CD4-positive, alpha-beta T cell treated with Interleukin-15 for 1 hour (primary cell): ENCODE measurements at regions not wholly inside any gene's neighbourhood (a gene's known extent, or its start where the extent isn't known, plus 50 kb on each side); places are given as distances from the start of the nearest gene placed in this dataset.
"Not testable (repeated sequence)": the region's sequence is repeated elsewhere in the genome, so short reads cannot be mapped to it uniquely, and the experiment has no call there.

Experiments
- DNase-seq: peaks from one replicate; pipeline ENCODE4 v3.0.0-alpha.2; 2020

- DNase-seq = no peak
Observed at GRCh38 chr21:18970941-18971340, 567.4 kb upstream of the TMPRSS15 start.

DNA sequence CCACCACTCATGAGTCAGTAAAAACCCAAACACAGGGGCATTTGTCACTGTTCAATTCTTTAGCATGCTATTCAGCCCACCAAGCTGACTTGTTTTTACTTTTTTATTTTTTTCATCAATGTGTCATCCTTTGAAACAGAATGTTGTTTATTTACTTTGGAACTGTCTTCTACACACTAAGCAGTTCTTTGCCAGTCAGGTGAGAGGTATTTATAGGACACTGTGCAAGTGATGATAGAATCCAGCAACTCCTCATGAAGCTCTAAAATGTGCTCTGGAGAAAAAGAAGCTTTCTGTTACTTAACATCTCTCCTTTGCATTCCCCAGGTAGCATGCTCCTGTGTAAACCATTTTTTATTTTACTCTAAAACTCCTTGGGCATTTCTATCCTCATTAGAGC is 582.0 kb upstream of the TMPRSS15 start:
- no peak for DNase-seq

- DNase-seq = no peak
Observed at GRCh38 chr21:18986197-18986596, 582.6 kb upstream of the TMPRSS15 start.

GRCh38 chr21:18987520-18988026 is 584.0 kb upstream of the TMPRSS15 start:
- DNase-seq = no peak

GRCh38 chr21:18989953-18990495 is 586.4 kb upstream of the TMPRSS15 start:
- no peak for DNase-seq

DNA sequence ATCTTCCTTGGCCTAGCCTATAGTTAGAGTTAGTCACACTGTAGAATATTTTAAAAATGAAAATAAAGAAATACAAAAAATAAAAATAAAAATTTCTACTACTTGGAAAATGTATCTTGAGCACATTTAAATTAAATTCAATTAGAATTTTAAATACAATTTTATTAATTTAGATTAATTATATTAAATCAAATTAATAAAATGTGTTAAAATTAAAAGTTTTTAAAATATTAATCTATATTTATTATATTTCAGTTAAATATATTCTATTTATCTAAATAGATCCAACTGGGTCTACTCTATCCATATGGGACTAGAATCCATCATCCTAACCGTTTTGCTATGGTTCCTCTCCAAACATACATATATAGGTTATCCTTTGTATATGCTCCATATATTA is 588.3 kb upstream of the TMPRSS15 start:
- DNase-seq = no peak

DNA sequence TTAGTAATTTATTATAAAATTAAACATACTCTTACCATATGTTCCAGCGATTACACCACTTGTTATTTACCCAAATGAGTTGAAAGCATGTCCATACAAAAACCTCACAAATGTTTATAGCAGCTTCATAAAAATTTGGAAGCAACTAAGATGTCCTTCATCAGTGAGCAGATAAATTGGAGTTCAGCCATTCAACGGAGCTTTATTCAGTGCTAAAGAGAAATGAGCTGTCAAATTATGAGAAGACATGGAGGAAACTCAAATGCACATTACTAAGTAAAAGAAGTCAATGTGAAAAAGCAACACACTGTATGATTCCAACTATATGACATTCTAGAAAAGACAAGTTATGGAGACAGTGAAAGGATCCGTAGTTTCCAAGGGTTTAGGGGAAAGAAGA is 606.7 kb upstream of the TMPRSS15 start:
- DNase-seq = no peak

DNA sequence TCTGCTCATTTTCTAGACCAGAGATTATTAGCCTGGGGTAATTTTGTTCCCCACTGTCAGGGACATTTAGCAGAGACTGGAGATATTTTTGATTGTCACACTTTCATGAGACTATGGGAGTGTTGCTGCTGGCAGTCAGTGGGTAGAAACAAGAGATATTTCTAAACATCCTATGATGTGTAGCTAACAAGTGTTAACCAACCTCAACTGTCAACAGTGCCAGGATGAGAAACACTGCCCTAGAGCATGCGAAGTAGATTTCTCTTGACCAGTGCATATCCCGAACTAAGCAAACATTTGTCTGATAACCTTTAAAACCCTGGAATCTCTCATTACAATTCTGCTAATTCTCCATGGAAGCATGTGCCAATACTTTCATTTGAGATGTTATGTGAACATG is 607.4 kb upstream of the TMPRSS15 start:
- no peak for DNase-seq

- no peak for DNase-seq
Observed at GRCh38 chr21:19011451-19011850, 607.9 kb upstream of the TMPRSS15 start.

- DNase-seq = no peak
Observed at GRCh38 chr21:19013916-19014315, 610.3 kb upstream of the TMPRSS15 start.

GRCh38 chr21:19018529-19018928 is 614.9 kb upstream of the TMPRSS15 start:
- DNase-seq = no peak

- DNase-seq = no peak
Observed at GRCh38 chr21:19022978-19023377, 619.4 kb upstream of the TMPRSS15 start.

- DNase-seq = no peak
Observed at GRCh38 chr21:19026911-19027310, 623.3 kb upstream of the TMPRSS15 start.

DNA sequence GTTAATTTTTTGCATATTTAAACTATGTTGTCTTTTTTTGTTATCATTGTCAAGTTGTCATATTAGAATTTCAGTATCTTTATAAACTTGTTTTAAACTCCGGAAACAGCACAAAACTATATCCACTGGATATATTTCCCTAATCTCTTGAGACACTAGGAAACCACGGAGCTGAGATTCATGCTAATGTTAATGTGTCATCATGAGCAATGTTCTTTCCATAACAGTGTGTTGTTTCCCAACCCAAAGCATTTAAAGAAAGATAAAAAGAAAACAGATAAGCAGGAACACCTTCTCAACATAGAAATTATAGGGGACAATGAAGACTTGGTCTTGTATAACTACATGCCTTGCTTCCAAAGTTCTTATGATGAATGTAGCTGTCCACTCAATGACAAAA is 626.2 kb upstream of the TMPRSS15 start:
- DNase-seq = no peak

GRCh38 chr21:19031953-19032352 is 628.4 kb upstream of the TMPRSS15 start:
- DNase-seq = no peak

- DNase-seq = no peak
Observed at GRCh38 chr21:19034041-19034440, 630.5 kb upstream of the TMPRSS15 start.

GRCh38 chr21:19034560-19034959 is 631.0 kb upstream of the TMPRSS15 start:
- no peak for DNase-seq

- DNase-seq = no peak
Observed at GRCh38 chr21:19045876-19046275, 642.3 kb upstream of the TMPRSS15 start.

DNA sequence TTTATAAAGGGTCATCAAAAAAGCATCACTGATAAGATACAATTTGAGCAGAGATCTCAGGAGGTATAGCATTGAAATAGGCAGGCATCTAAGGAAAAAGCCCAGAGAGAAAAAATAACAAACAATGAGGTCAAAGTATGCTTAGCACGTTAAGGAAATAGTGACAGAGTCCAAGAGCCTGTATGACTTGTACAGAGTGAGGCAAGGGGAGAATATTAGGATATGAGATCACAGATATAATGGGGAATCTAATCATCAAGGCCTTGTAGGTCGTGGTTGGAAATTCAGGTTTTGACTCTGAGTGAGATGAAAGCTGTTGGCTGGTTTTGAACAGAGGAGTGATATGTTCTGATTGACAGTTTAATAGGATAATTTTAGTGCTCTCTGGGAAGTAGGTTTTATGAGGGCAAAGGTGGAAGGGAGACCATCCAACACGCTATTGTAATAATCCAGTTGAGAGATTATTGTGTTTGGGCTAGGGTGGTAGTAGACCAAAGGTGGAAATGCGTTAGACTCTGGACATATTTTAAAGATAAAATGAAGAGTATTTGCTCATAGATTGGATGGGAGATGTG is 644.6 kb upstream of the TMPRSS15 start:
- DNase-seq = no peak

DNA sequence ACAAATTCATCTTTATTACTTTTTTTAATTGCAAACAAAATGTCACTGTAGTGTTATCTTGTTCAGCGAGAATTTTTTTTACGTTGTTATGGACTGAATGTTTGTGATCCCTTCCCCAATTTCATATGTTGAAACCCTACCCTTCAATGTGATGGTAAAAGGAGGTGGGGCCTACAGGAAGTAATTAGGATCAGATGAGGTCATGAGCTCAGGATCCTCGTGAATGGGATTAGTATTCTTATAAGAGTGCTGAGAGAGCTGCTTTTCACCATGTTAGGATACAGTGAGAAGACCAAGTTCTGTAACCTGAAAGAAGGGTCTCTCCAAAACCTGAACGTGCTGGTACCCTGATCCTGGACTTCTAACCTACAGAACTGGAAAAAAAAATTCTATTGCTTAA is 646.0 kb upstream of the TMPRSS15 start:
- DNase-seq = no peak

- no peak for DNase-seq
Observed at GRCh38 chr21:19065164-19065563, 661.6 kb upstream of the TMPRSS15 start.

- DNase-seq = no peak
Observed at GRCh38 chr21:19076031-19076430, 672.4 kb upstream of the TMPRSS15 start.

DNA sequence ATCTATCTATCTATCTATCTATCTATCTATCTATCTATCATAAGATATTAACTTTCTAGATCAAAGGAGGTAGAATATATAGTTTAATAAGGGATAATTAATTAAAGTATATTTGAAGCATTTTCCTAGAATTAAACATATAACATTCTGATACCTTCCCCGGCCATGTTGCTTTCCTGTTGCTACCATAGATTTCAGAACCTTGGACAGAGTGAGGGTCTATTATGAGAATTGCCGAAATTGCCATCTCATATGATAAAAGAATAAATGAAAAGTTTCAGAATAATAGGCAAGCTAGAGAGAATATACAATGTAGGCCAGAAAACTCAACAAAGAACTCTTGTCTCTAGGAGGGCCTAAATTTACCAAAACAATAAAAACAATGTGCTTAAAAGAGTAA is 706.1 kb upstream of the TMPRSS15 start:
- DNase-seq = no peak

- DNase-seq = not testable (repeated sequence)
Observed at GRCh38 chr21:19119259-19119658, 715.7 kb upstream of the TMPRSS15 start.

- no peak for DNase-seq
Observed at GRCh38 chr21:19120591-19120990, 717.0 kb upstream of the TMPRSS15 start.
